ENCODE measurements at regions not wholly inside any gene's neighbourhood (a gene's known extent, or its start where the extent isn't known, plus 50 kb on each side); places are given as distances from the start of the nearest gene placed in this dataset.

DNA sequence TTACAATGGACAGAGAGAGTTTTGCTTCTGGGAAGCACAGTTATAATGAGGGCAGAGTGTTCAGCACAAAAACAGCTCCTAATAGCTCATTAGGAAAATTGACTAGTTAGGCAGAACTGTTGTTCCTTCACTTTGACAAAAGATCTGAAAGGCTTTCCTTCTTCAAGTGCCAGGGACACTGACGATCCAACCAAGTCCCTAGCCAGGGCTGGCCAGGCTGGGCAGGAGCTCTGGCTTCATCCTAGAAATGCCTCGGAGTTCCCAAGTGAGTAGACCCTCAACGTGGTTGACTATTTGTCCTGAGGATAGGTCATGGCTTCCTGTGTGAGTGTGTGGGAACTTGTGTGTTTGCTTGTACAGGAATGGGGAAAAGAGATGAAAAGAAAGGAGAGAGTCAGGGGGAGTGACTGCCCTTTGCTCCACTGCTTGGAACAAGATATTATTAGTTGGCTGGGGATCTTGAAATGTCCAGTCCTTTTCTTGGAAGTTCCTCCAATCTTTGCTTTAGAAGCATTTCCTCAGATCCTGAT, 617.9 kb downstream of the NTRK3 start:
- CTCF ChIA-PET: no interaction called here

DNA sequence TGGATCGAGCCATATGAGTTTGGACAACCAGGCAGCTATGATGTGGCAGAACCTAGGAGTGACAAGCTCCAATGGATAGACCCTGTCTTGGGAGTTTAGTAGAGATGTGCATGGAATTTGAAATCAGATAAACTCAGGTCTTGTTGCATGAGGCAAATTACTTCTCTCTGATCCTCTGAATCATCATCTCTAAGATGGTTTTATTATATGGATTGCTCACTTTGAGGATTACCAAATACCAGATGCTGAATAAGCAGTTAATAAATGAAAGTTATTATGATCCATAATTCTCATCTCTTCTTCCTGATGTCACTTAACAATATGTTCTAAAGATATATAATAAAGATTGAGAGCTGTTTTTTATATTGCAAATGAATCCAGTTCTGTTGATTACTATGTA, 622.2 kb downstream of the NTRK3 start:
- no TSS peak for BruUV-seq (replicated peaks)
- H3K27ac ChIP-seq (ENCODE audit: low read depth, low read length, poor library complexity, severe bottlenecking): no peak overlapping the region
- ChIA-PET CTCF (no interaction called here), POLR2A (ENCODE audit: low non-redundant PET) (no interaction called here)
- no peak for TF ChIP-seq EZH2 (IDR thresholded peaks at IDR 0.05; ENCODE audit: borderline replicate concordance, low read depth, low read length, poor library complexity, severe bottlenecking)
- TF ChIP-seq, protein P1, sequence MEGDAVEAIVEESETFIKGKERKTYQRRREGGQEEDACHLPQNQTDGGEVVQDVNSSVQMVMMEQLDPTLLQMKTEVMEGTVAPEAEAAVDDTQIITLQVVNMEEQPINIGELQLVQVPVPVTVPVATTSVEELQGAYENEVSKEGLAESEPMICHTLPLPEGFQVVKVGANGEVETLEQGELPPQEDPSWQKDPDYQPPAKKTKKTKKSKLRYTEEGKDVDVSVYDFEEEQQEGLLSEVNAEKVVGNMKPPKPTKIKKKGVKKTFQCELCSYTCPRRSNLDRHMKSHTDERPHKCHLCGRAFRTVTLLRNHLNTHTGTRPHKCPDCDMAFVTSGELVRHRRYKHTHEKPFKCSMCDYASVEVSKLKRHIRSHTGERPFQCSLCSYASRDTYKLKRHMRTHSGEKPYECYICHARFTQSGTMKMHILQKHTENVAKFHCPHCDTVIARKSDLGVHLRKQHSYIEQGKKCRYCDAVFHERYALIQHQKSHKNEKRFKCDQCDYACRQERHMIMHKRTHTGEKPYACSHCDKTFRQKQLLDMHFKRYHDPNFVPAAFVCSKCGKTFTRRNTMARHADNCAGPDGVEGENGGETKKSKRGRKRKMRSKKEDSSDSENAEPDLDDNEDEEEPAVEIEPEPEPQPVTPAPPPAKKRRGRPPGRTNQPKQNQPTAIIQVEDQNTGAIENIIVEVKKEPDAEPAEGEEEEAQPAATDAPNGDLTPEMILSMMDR (conservative IDR thresholded peaks at IDR 0.05; ENCODE audit: low read depth, low read length): no peak
- intact Hi-C loops (cut with micrococcal nuclease; ENCODE audit: unreplicated experiment): no loop called here
- H3K36me3 ChIP-seq (ENCODE audit: insufficient read depth, low read length, poor library complexity, severe bottlenecking): no peaks in the 10 kb centered on the region
- no peak for DNase-seq (ENCODE audit: low spot score)
- H3K9me3 ChIP-seq (ENCODE audit: low read depth, low read length, poor library complexity, severe bottlenecking): peaks cover 3% of the 10 kb centered on the region
- no peaks in the 10 kb centered on the region for H3K27me3 ChIP-seq (replicated peaks; ENCODE audit: insufficient read depth, low read depth, low read length, poor library complexity)
- no peaks in the 10 kb centered on the region for H3K4me1 ChIP-seq (ENCODE audit: insufficient read depth, low read length, poor library complexity, severe bottlenecking)
- H3K4me3 ChIP-seq (ENCODE audit: low read depth, low read length, poor library complexity, severe bottlenecking): no peak overlapping the region

More for the DNA sequence above, 617.9 kb downstream of the NTRK3 start:
- TF ChIP-seq, protein P1 (conservative IDR thresholded peaks at IDR 0.05; ENCODE audit: low read depth, low read length): no peak
- no peak for TF ChIP-seq EZH2 (IDR thresholded peaks at IDR 0.05; ENCODE audit: borderline replicate concordance, low read depth, low read length, poor library complexity, severe bottlenecking)
- intact Hi-C loops (cut with micrococcal nuclease; ENCODE audit: unreplicated experiment): no loop called here
- POLR2A ChIA-PET (ENCODE audit: low non-redundant PET): no interaction called here
- no TSS peak for BruUV-seq (replicated peaks)
- no peak for DNase-seq (ENCODE audit: low spot score)
- H3K9me3 ChIP-seq (ENCODE audit: low read depth, low read length, poor library complexity, severe bottlenecking): peaks cover 3% of the 10 kb centered on the region
- H3K4me3 ChIP-seq (ENCODE audit: low read depth, low read length, poor library complexity, severe bottlenecking): no peak overlapping the region
- H3K36me3 ChIP-seq (ENCODE audit: insufficient read depth, low read length, poor library complexity, severe bottlenecking): no peaks in the 10 kb centered on the region
- no peaks in the 10 kb centered on the region for H3K4me1 ChIP-seq (ENCODE audit: insufficient read depth, low read length, poor library complexity, severe bottlenecking)
- H3K27me3 ChIP-seq (replicated peaks; ENCODE audit: insufficient read depth, low read depth, low read length, poor library complexity): no peaks in the 10 kb centered on the region
- no peak overlapping the region for H3K27ac ChIP-seq (ENCODE audit: low read depth, low read length, poor library complexity, severe bottlenecking)

DNA sequence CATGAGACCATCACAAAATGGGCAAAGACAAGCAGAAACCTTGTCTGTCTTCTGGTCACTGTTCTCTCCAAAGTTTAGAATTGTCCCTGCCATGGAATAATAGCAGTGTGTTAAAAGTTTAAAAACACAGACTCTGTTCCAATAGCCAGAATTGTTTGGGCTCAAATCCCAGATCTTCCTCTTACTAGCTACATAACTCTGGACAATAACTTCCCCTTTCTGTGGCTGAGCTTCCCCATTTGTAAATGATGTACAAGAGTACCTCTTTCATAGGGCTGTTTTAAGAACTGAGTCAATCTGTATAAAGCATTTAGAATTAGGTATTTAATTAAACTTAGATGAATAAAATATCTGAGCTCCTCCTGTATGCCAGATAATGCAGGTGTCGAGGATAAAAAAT, 623.0 kb downstream of the NTRK3 start:
- Histone ChIP-seq H3K36me3 (ENCODE audit: insufficient read depth, low read length, poor library complexity, severe bottlenecking) (no peaks in the 10 kb centered on the region), H3K9me3 (ENCODE audit: low read depth, low read length, poor library complexity, severe bottlenecking) (peaks cover 2% of the 10 kb centered on the region), H3K27me3 (replicated peaks; ENCODE audit: insufficient read depth, low read depth, low read length, poor library complexity) (no peaks in the 10 kb centered on the region), H3K4me3 (ENCODE audit: low read depth, low read length, poor library complexity, severe bottlenecking) (no peak overlapping the region), H3K27ac (ENCODE audit: low read depth, low read length, poor library complexity, severe bottlenecking) (no peak overlapping the region), H3K4me1 (ENCODE audit: insufficient read depth, low read length, poor library complexity, severe bottlenecking) (no peaks in the 10 kb centered on the region)
- TF ChIP-seq, protein P1 (conservative IDR thresholded peaks at IDR 0.05; ENCODE audit: low read depth, low read length): no peak
- no peak for TF ChIP-seq EZH2 (IDR thresholded peaks at IDR 0.05; ENCODE audit: borderline replicate concordance, low read depth, low read length, poor library complexity, severe bottlenecking)
- DNase-seq (ENCODE audit: low spot score): no peak
- BruUV-seq (replicated peaks): no TSS peak
- CTCF ChIA-PET: no interaction called here
- POLR2A ChIA-PET (ENCODE audit: low non-redundant PET): no interaction called here
- intact Hi-C loops (cut with micrococcal nuclease; ENCODE audit: unreplicated experiment): no loop called here

Measured in A673 (cell line).